ENCODE measurements at regions not wholly inside any gene's neighbourhood (a gene's known extent, or its start where the extent isn't known, plus 50 kb on each side); places are given as distances from the start of the nearest gene placed in this dataset.

- H3K4me3 Mint-ChIP-seq, result no peak overlapping the region
- intact Hi-C loops (cut with micrococcal nuclease), result no loop called here
- H3K4me1 Mint-ChIP-seq (ENCODE audit: low read depth), result no peaks in the 10 kb centered on the region
- no peaks in the 10 kb centered on the region for H3K27me3 Mint-ChIP-seq
- H3K27ac Mint-ChIP-seq, result no peak overlapping the region
- H3K9me3 Mint-ChIP-seq, result peaks cover 25% of the 10 kb centered on the region
- no peaks in the 10 kb centered on the region for H3K36me3 Mint-ChIP-seq (ENCODE audit: low read depth)
Measured at GRCh38 chr5:166523206-166523605, 1768.2 kb upstream of the WWC1 start.

- no peaks in the 10 kb centered on the region for H3K4me1 Mint-ChIP-seq (ENCODE audit: low read depth)
- H3K27me3 Mint-ChIP-seq, result no peaks in the 10 kb centered on the region
- no peak overlapping the region for H3K27ac Mint-ChIP-seq
- H3K9me3 Mint-ChIP-seq, result peaks cover 26% of the 10 kb centered on the region
- H3K4me3 Mint-ChIP-seq, result no peak overlapping the region
- intact Hi-C loops (cut with micrococcal nuclease), result no loop called here
- H3K36me3 Mint-ChIP-seq (ENCODE audit: low read depth), result no peaks in the 10 kb centered on the region
Measured at GRCh38 chr5:166529200-166529599, 1762.2 kb upstream of the WWC1 start.

GRCh38 chr5:166532456-166533220, 1758.8 kb upstream of the WWC1 start:
- intact Hi-C loops (cut with micrococcal nuclease), result no loop called here
- Mint-ChIP-seq H3K9me3 (peaks cover 24% of the 10 kb centered on the region), H3K36me3 (ENCODE audit: low read depth) (no peaks in the 10 kb centered on the region), H3K27me3 (no peaks in the 10 kb centered on the region), H3K4me3 (no peak overlapping the region), H3K27ac (no peak overlapping the region), H3K4me1 (ENCODE audit: low read depth) (no peaks in the 10 kb centered on the region)

GRCh38 chr5:166535641-166536040, 1755.8 kb upstream of the WWC1 start:
- intact Hi-C loops (cut with micrococcal nuclease), result no loop called here

GRCh38 chr5:166540156-166540555, 1751.3 kb upstream of the WWC1 start:
- H3K27ac Mint-ChIP-seq, result no peak overlapping the region
- H3K9me3 Mint-ChIP-seq, result peaks cover 21% of the 10 kb centered on the region
- no peak overlapping the region for H3K4me3 Mint-ChIP-seq

More at GRCh38 chr5:166535641-166536040, 1755.8 kb upstream of the WWC1 start:
- Mint-ChIP-seq H3K4me3 (no peak overlapping the region), H3K4me1 (ENCODE audit: low read depth) (no peaks in the 10 kb centered on the region), H3K27ac (no peak overlapping the region), H3K36me3 (ENCODE audit: low read depth) (no peaks in the 10 kb centered on the region), H3K27me3 (no peaks in the 10 kb centered on the region), H3K9me3 (peaks cover 29% of the 10 kb centered on the region)

GRCh38 chr5:166551384-166551783, 1740.1 kb upstream of the WWC1 start:
- Mint-ChIP-seq H3K27ac (no peak overlapping the region), H3K4me3 (no peak overlapping the region), H3K4me1 (ENCODE audit: low read depth) (no peaks in the 10 kb centered on the region), H3K9me3 (no peaks in the 10 kb centered on the region), H3K36me3 (ENCODE audit: low read depth) (no peaks in the 10 kb centered on the region), H3K27me3 (no peaks in the 10 kb centered on the region)
- intact Hi-C loops (cut with micrococcal nuclease), result no loop called here

More at GRCh38 chr5:166540156-166540555, 1751.3 kb upstream of the WWC1 start:
- H3K36me3 Mint-ChIP-seq (ENCODE audit: low read depth), result no peaks in the 10 kb centered on the region
- intact Hi-C loops (cut with micrococcal nuclease), result no loop called here
- H3K4me1 Mint-ChIP-seq (ENCODE audit: low read depth), result no peaks in the 10 kb centered on the region
- H3K27me3 Mint-ChIP-seq, result no peaks in the 10 kb centered on the region

GRCh38 chr5:166553778-166554177, 1737.7 kb upstream of the WWC1 start:
- intact Hi-C loops (cut with micrococcal nuclease), result no loop called here
- H3K36me3 Mint-ChIP-seq (ENCODE audit: low read depth), result no peaks in the 10 kb centered on the region
- H3K27me3 Mint-ChIP-seq, result no peaks in the 10 kb centered on the region
- H3K4me1 Mint-ChIP-seq (ENCODE audit: low read depth), result no peaks in the 10 kb centered on the region
- H3K9me3 Mint-ChIP-seq, result no peaks in the 10 kb centered on the region
- H3K4me3 Mint-ChIP-seq, result no peak overlapping the region
- no peak overlapping the region for H3K27ac Mint-ChIP-seq

- peaks cover 17% of the 10 kb centered on the region for H3K9me3 Mint-ChIP-seq
- H3K27me3 Mint-ChIP-seq, result no peaks in the 10 kb centered on the region
- intact Hi-C loops (cut with micrococcal nuclease), result no loop called here
- H3K4me1 Mint-ChIP-seq (ENCODE audit: low read depth), result no peaks in the 10 kb centered on the region
- H3K27ac Mint-ChIP-seq, result no peak overlapping the region
- H3K4me3 Mint-ChIP-seq, result no peak overlapping the region
- H3K36me3 Mint-ChIP-seq (ENCODE audit: low read depth), result no peaks in the 10 kb centered on the region
Measured at GRCh38 chr5:166561759-166562158, 1729.7 kb upstream of the WWC1 start.

GRCh38 chr5:166562246-166562645, 1729.2 kb upstream of the WWC1 start:
- H3K4me3 Mint-ChIP-seq, result no peak overlapping the region
- H3K9me3 Mint-ChIP-seq, result peaks cover 17% of the 10 kb centered on the region
- intact Hi-C loops (cut with micrococcal nuclease), result no loop called here
- H3K4me1 Mint-ChIP-seq (ENCODE audit: low read depth), result no peaks in the 10 kb centered on the region
- H3K27ac Mint-ChIP-seq, result no peak overlapping the region
- H3K27me3 Mint-ChIP-seq, result no peaks in the 10 kb centered on the region
- H3K36me3 Mint-ChIP-seq (ENCODE audit: low read depth), result no peaks in the 10 kb centered on the region

GRCh38 chr5:166566725-166567124, 1724.7 kb upstream of the WWC1 start:
- H3K4me1 Mint-ChIP-seq (ENCODE audit: low read depth), result no peaks in the 10 kb centered on the region

GRCh38 chr5:166570865-166571264, 1720.6 kb upstream of the WWC1 start:
- no peaks in the 10 kb centered on the region for H3K27me3 Mint-ChIP-seq
- H3K9me3 Mint-ChIP-seq, result peaks cover 30% of the 10 kb centered on the region
- H3K4me3 Mint-ChIP-seq, result no peak overlapping the region
- H3K27ac Mint-ChIP-seq, result no peak overlapping the region
- intact Hi-C loops (cut with micrococcal nuclease), result no loop called here
- no peaks in the 10 kb centered on the region for H3K36me3 Mint-ChIP-seq (ENCODE audit: low read depth)
- no peaks in the 10 kb centered on the region for H3K4me1 Mint-ChIP-seq (ENCODE audit: low read depth)

More at GRCh38 chr5:166566725-166567124, 1724.7 kb upstream of the WWC1 start:
- no peaks in the 10 kb centered on the region for H3K27me3 Mint-ChIP-seq
- H3K9me3 Mint-ChIP-seq, result peaks cover 19% of the 10 kb centered on the region
- intact Hi-C loops (cut with micrococcal nuclease), result no loop called here
- H3K27ac Mint-ChIP-seq, result no peak overlapping the region
- H3K4me3 Mint-ChIP-seq, result no peak overlapping the region
- H3K36me3 Mint-ChIP-seq (ENCODE audit: low read depth), result no peaks in the 10 kb centered on the region

- intact Hi-C loops (cut with micrococcal nuclease), result no loop called here
- H3K36me3 Mint-ChIP-seq (ENCODE audit: low read depth), result no peaks in the 10 kb centered on the region
- peaks cover 30% of the 10 kb centered on the region for H3K9me3 Mint-ChIP-seq
- H3K4me1 Mint-ChIP-seq (ENCODE audit: low read depth), result no peaks in the 10 kb centered on the region
- no peak overlapping the region for H3K27ac Mint-ChIP-seq
- no peaks in the 10 kb centered on the region for H3K27me3 Mint-ChIP-seq
- H3K4me3 Mint-ChIP-seq, result no peak overlapping the region
Measured at GRCh38 chr5:166571668-166572067, 1719.8 kb upstream of the WWC1 start.

- Mint-ChIP-seq H3K36me3 (ENCODE audit: low read depth) (no peaks in the 10 kb centered on the region), H3K27ac (no peak overlapping the region), H3K4me3 (no peak overlapping the region), H3K9me3 (peaks cover 12% of the 10 kb centered on the region), H3K27me3 (no peaks in the 10 kb centered on the region), H3K4me1 (ENCODE audit: low read depth) (no peaks in the 10 kb centered on the region)
- intact Hi-C loops (cut with micrococcal nuclease), result no loop called here
Measured at GRCh38 chr5:166576323-166576722, 1715.1 kb upstream of the WWC1 start.

- Mint-ChIP-seq H3K4me3 (no peak overlapping the region), H3K27ac (no peak overlapping the region), H3K27me3 (no peaks in the 10 kb centered on the region), H3K36me3 (ENCODE audit: low read depth) (no peaks in the 10 kb centered on the region), H3K9me3 (peaks cover 9% of the 10 kb centered on the region), H3K4me1 (ENCODE audit: low read depth) (no peaks in the 10 kb centered on the region)
- intact Hi-C loops (cut with micrococcal nuclease), result no loop called here
Measured at GRCh38 chr5:166581826-166582225, 1709.6 kb upstream of the WWC1 start.

GRCh38 chr5:166582416-166582815, 1709.0 kb upstream of the WWC1 start:
- H3K27ac Mint-ChIP-seq, result no peak overlapping the region
- intact Hi-C loops (cut with micrococcal nuclease), result no loop called here
- no peak overlapping the region for H3K4me3 Mint-ChIP-seq
- H3K27me3 Mint-ChIP-seq, result no peaks in the 10 kb centered on the region
- H3K36me3 Mint-ChIP-seq (ENCODE audit: low read depth), result no peaks in the 10 kb centered on the region
- peaks cover 9% of the 10 kb centered on the region for H3K9me3 Mint-ChIP-seq
- H3K4me1 Mint-ChIP-seq (ENCODE audit: low read depth), result no peaks in the 10 kb centered on the region

All from dendritic cell treated with granulocyte-macrophage colony-stimulating factor and Interleukin-4, amounts not matched to agents 40 ng/mL and 50 ng/mL, for 4 days (primary cell).